ENCODE measurements at regions not wholly inside any gene's neighbourhood (a gene's known extent, or its start where the extent isn't known, plus 50 kb on each side); places are given as distances from the start of the nearest gene placed in this dataset.

DNA sequence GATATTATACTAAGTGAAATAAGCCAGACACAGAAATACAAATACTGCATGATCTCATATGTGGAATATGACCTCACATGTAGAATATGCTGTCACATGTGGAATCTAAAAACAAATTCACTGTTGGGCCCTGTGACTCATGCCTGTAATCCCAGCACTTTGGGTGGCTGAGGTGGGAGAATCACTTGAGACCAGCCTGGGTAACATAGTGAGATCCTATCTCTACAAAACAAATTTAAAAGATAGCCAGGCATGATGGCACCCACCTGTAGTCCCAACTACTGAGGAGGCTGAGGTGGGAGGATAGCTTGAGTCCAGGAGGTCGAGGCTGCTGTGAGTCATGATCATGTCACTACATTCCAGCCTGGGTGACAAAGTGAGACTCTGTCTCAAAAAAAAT, 160.3 kb downstream of the PTEN start:
- no peak for DNase-seq (ENCODE audit: extremely low read depth, low read depth)

DNA sequence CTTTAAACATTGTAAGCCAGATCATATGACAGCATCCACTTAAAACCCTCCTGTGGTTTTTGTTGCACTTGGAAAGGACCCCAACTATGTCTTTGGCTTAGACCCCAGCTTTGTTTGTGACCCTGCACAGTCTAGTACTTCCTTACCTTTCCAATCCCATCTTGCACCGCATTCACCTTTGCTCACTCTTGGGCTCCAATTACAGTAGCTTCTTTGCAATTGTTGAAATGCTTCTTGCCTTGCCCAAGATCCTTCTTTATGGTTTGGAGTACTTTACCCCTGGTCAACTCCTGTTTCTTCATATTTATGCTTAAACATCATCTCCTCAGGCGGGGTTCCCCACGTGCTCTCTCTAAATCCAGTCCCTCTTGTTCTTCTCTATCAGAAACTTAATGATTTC, 162.6 kb downstream of the PTEN start:
- DNase-seq (ENCODE audit: extremely low read depth, low read depth), result no peak

DNA sequence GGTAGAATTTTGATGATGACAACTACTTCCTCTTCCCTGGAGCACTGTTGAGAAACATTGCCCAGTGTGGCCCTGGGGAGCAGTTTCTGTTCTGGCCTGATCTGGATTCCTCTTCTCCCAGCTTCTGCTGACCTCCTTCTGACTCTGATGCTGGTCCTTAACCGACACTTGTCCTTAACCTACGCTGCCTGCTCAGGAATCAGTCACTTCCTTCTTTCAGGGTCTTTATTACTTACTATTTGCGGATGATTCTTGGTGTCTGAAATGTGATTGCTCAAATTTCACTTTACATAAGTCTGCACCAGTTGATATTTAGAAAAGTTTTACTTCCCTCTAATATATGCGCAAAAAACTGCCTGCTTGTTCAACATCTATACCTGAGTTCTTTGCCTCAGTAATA, 164.1 kb downstream of the PTEN start:
- DNase-seq (ENCODE audit: extremely low read depth, low read depth), result no peak

DNA sequence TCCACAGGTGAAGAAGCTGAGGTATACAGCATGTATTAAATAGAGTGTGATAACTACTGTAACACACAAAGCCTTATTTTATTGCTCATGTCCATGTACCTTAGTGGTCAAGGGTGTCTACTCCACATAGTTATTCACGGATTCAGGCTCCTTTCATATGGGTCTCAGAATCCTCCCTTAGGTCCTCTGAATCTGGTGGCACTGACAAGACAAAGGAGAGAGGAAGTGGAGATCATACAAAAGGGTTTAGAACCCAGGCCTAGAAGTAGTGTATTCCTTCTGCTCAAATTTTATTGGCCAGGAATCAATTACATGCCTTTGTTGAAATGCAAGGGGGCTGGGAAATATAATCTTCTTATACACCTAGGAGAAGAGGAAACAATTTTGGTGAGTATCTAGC, 164.6 kb downstream of the PTEN start:
- no peak for DNase-seq (ENCODE audit: extremely low read depth, low read depth)

DNA sequence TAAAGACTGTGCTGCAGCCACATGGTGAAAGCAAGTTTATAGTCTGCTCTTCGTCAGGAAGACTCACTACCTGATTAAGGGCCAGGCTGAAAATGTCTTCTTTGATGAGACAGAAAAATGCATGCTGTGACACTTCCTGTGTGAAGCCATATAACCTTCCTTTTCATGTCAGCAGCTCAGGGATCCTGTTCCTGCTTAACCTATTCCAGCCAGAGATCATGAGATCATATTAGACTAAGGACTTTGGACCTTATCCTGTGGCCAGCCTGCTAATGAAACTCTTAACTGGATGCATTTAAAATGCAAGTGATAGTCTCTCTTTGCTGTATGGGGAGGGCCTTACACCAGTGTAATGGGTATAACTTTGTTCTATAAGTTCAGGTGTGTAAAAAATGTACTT, 165.2 kb downstream of the PTEN start:
- DNase-seq (ENCODE audit: extremely low read depth, low read depth), result no peak

DNA sequence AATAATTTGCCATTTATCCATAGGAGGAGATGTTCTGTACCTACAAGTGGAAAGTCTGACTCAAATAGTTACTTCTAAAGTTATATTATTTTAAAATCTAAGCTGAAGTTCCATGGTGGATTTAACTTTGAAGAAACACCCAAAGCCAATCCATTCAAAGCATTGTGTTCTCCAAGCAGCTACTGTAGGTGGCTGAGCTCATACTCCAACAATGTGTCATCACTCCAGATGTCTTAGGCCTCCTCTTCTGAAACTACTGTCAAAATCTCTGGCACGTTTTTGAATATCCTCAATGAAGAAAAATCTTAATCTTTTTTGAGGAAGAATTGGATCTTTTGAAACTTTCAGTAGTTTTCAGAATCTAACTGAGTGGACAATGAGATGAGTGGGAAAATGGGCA, 169.1 kb downstream of the PTEN start:
- no peak for DNase-seq (ENCODE audit: extremely low read depth, low read depth)

DNA sequence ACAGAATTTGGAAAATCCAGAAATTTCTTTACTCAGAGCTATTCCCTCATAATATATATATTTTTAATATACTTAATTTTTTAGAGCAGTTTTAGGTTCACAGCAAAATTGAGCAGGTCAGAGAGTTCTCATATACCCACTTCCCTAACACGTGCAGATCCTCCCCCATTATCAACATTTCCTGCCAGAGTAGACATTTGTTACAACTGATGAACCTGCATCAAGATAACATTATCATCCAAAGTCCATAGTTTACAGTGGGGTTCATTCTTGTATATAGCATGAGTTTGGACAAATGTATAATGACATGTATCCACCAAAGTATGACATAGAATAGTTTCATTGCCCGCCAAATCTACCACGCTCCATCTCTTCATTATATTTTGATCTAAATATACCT, 170.0 kb downstream of the PTEN start:
- DNase-seq (ENCODE audit: extremely low read depth, low read depth), result no peak

DNA sequence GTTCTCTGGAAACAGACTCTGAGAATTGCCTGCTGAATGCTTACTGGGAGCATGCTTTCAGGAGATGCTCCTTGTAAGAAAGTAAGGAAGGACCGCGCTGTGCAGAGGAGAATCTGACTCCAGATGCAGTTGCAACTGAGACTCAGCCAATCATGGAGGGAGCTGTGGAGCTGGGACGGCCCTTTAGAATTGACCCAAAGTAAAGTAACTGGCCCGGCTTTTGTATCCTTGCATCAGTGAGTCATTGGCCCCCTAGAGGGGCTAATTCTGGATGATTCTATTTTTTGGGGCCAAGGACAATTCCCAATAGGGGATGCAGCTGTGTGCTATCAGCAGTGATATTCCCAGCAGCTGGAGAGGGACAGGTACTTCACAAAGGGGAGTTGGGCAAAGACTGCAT, 170.4 kb downstream of the PTEN start:
- DNase-seq (ENCODE audit: extremely low read depth, low read depth), result no peak

DNA sequence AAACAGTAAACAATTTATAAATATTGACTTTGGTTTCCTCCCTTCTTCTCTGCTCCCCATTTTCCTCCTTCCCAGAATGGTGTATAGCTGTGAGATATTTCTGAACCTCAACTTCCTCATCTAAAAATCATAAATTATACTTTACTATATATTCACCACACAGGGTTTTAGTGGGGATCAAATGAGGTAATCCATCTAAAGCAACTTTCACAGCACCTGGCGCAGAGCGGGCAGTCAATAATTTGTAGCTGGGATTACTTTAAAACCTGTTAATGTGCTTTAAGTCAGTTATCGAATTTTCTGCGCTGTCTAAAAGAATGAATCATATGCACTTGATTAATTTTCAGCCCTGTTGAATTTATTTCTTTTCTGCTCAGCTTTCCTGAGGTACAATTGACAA, 172.7 kb downstream of the PTEN start:
- DNase-seq (ENCODE audit: extremely low read depth, low read depth), result no peak

DNA sequence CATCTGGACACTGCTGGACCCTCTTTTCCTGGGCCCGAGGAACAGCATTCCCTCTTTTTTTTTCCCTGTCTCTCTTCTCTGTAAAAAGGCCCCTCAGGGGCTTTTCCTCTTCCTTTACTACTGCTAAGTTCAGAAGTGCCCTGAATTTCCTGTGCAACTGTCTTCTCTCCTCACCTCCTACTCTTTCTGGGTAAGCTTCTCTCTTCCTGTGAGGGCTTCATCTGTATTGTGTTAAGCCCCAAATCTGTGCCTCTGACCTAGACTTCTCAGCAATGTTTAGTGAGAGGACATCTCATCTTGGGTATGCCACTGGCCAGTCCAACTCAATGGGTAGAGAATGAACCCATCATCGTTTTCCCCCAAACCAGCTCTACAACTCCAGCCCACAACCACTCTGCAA, 174.2 kb downstream of the PTEN start:
- no peak for DNase-seq (ENCODE audit: extremely low read depth, low read depth)

DNA sequence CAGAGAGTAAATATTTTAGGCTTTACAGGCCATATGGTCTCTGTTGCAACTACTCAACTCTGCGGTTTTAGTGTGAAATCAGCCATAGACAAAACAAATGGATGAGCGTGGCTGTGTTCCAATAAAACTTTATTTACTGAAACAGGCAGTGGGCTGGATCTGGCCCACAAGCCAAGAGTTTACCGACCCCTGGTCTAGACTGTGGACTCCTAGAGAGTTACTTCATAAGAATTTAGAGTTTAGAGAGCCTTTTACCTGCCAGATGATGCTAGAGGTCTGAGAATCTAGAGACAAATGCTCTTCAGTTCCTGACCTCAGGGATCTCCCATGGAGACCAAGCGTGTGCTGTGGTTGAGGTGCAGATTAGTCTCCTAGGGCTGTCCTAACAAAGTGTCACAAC, 174.8 kb downstream of the PTEN start:
- no peak for DNase-seq (ENCODE audit: extremely low read depth, low read depth)

DNA sequence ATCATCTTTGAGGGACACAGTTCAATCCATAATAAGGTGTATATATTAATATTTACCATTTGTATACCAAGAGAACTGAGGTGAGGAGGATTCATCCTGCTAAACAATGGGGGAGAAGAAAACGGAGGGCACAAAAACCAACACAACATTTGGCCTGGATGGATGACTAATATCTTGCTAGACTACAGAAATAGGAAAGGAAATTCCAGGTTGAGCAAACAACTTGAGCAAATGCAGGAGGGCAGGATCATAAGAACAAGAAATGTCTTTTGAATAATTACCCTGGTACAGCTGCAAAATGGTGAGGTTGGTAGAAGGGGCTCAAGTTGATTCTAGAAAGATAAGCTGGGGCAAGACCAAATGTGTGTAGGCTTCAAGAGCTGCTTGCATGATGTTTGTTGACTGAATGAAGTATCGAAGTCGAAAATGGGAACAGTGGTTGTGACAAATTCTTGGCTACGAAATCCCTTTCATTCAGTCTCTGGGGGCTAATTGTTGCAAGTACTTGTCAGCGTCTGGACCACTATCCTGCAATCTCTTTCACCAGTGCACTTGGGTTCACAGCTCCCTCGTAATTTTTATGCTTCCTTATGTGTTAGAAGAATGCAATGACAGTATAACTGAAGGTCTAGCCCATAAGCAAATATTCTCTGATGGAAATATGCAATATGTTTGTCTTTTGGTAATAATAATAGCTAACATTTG, 176.2 kb downstream of the PTEN start:
- DNase-seq (ENCODE audit: extremely low read depth, low read depth), result no peak

DNA sequence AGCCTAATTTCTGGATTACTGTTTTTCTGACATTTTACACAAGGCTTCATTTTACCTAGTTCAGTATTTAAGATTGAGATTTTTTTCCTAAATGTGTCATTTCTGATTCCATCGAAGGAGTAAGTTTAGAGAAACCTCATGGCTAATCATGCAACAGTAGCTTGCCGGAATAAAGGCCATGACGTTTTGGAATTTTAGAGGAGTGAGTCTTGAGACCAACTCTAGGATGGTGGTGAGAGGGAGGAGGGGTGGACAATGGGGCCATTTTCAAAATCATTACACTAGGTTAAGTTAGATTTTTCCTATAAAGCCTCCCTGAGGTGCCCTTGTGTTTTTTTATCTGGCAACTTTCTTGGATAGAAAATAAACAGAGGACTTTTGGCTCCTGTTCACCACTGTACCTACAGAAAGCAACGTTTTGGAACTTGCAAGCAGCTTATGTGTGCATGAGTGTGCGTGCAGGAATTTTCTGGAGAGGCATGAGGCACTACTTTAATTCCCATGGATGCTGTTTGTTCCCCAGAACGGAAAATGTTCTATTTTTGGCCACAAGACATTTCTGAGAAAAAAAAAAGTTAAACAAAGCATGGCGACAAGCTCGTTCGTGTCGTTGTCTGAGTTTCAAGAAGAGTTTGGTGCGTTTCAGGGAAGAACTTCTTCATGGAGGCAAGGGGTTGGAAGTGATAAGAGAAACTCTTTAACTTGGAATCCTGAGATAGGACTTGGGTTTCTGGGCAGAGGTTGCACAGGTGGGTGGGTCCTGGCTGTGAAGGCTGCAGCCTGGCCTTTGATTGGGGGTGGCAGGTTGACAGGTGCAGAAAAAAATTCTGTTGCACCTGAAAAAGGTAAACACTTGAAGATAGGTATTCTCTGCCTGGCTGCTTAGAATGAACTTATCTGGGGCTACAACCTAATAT, 178.1 kb downstream of the PTEN start:
- no peak for DNase-seq (ENCODE audit: extremely low read depth, low read depth)

DNA sequence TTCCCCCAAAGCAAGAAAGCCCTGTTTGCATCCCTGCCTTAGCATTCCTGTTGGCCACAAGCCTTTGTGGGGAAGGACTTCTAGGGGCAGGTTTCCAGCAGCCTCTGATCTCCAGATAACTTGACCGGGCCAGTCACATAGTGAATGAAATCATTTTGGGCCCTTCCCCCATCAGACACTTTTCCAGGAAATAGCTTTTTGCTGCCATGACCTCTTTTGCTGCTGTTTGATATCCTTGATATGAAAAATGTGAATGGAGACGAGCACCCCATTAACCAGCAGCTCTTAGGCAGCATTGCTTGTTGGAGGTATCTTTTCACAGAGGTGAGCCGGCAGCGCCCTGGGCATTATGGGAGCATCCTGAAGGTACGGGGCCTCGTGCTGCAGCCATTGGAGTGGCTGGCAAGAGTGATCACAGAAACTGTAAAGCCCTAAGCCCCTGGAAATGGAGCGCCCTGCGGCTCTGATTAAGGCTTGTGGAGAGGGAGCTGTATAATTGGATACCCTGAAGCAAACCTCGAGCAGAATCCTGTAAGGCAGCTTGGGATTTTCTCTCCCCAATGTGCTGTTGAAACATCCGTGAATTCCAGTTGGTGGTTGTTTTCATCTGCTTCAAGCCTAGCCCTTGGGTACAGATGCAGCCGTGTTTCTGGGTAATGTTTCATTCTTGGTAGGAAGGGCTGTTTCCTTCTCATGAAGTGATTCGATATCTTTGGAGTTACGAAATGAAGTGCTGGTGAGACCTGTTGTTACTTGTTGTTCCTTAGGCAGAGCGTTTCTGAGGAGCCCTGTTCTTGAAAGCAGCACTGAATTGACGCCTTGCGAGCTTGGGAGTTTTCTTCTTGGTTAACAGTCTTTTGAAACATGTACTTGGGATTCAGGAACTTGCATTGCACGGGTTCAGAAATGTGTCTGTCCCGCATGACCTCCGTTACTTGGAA, 179.0 kb downstream of the PTEN start:
- no peak for DNase-seq (ENCODE audit: extremely low read depth, low read depth)

DNA sequence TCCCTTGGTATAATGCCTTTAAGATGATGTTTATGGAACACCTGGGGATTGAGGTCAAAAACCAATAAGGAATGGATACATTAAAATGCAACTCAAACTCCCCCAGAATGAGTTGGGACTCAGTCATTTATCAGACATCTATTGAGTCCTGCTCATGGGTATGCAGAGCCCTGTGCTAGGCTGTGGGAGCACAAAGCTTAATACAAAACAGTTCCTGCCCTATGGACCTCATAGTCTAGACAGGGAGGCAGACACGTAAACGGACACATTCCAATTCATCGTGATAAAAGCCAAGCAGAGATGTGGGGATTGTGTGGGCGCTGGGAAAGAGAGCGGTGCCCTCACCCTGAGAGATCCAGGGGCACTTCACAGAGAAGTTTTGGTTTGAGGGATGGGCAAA, 181.7 kb downstream of the PTEN start:
- DNase-seq (ENCODE audit: extremely low read depth, low read depth), result no peak

DNA sequence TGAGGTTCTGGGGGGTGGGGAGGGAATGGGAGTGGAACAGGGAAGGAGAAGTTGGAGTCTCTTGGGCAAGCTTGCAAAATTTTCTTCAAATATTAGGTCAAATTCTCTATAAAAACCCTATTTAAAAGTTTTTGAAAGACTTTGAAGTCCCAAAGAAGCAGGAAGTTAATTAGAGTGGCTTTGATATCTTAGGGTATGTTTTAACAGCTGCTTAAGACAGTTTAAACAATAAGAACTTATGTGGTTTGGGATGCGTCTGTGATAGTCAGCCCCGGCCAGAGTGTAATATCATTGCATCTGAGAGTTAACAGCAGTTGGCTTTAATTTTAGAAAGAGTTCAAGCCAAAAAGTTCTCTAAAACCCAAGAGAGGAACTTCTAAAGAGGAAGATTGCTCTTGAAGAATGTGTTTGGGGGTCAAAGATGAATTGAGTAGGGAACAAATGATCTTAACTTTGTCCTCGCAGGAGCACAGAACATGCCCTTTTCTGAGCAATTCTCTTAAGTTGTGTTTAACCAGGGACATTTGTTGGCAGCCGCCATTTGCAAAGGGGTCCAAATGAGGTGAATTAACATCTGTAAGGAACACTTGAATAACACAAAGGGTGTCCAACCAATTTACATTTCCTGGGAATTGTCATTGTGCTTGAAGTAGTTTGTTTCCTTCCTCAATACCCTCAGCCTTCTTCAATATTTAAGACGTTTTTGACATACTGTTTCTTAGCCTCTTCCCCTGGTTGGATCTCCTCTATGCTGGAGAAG, 182.4 kb downstream of the PTEN start:
- no peak for DNase-seq (ENCODE audit: extremely low read depth, low read depth)

DNA sequence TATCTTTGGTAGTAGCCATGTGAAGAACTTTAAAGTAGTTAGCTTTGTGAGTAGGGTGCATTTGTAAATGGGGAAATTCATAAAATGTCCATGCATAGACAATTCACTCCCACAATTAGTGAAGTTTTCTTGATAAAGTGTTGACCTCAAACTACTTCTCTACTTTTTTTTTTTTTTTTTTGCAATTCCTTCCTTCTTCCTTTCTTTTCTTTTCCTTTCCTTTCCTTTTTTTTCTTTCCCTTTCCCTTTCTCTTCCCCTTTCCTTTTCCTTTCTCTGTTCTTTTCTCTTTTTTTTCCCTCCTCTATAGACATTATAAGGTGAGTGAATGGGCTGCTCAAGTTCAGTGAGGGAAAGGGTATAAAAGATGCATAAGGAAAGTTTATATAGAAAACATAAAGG, 184.2 kb downstream of the PTEN start:
- no peak for DNase-seq (ENCODE audit: extremely low read depth, low read depth)

DNA sequence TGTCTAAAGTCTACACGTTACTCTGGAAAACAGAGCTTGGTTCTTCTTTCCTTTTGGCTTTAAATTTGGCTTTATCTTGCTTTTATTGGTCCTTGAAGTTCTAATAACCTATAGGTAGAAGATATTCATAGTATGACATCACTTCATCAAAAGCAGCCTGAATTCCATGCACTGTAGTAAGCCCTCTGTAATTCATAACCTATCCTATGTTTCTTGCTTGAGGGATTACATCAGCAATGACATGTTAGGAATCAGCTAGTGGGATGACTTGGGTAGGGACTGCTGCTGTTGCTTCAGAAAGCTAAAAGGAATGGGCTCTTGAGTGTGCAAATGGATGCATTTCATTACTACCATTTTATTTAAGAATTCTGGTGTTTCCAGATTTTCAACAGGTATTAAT, 184.9 kb downstream of the PTEN start:
- no peak for DNase-seq (ENCODE audit: extremely low read depth, low read depth)

DNA sequence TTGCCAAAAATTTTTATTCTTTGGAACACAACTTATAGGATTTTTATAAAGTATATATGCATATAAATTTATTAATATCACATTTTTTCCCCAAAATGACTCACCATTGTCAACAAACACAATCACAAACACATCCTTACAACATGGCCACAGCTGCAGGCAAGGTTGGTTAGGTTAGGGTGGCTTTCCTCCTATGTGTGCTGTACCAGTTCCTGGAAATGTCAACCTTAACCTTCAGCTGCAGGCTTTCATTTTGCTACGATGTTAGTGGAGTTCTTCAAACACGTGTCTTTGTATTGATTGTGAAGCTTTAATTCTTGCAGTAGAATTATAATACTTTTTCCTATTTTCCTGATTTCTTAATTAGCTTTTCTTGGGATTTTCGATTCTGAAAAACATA, 185.8 kb downstream of the PTEN start:
- no peak for DNase-seq (ENCODE audit: extremely low read depth, low read depth)

DNA sequence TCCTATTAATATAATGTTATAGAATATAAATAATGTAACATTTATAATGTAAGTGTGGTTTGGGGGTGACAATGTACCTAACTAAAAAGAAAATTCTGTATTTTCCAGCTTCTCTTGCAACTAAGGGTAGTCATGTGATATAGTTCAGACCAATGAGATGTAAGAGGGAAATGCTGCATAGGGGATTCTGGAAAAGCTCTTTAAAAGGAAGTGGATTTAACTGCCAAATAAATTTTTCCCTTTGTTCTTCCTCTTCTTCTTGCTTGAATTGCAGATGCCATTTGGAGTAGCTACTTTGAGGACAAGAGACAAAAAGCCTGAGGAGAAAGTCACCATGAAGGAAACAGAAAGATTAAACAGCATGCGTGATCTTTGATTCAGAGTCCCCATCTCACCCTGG, 194.3 kb downstream of the PTEN start:
- DNase-seq (ENCODE audit: extremely low read depth, low read depth), result no peak
